Mesothelial cell of epicardium (in vitro differentiated cells): ENCODE measurements at regions not wholly inside any gene's neighbourhood (a gene's known extent, or its start where the extent isn't known, plus 50 kb on each side); places are given as distances from the start of the nearest gene placed in this dataset.

Source experiments
- DNase-seq, 2 experiments: peaks; one replicate each; pipeline ENCODE4 v3.0.0; 2021; ENCODE audit warnings: low spot score in 2 of 2; ENCODE audit not compliant: unreplicated experiment in 2 of 2
- H3K27ac Mint-ChIP-seq: 2 replicates; pipeline ENCODE4 v1.8.0; 2021; ENCODE audit warnings: mixed read lengths
- H3K27me3 Mint-ChIP-seq: 2 replicates; pipeline ENCODE4 v1.8.0; 2021; ENCODE audit warnings: low read depth, mixed read lengths
- H3K36me3 Mint-ChIP-seq: 2 replicates; pipeline ENCODE4 v1.8.0; 2021; ENCODE audit warnings: mixed read lengths
- H3K4me1 Mint-ChIP-seq: 2 replicates; pipeline ENCODE4 v1.8.0; 2021; ENCODE audit warnings: mixed read lengths
- H3K4me3 Mint-ChIP-seq: 2 replicates; pipeline ENCODE4 v1.8.0; 2021; ENCODE audit warnings: mild to moderate bottlenecking, moderate library complexity, mixed read lengths
- H3K9me3 Mint-ChIP-seq: 2 replicates; pipeline ENCODE4 v1.8.0; 2021; ENCODE audit warnings: mixed read lengths
- TF ChIP-seq, protein P1 (sequence below): fragments of 200-600 bp; sonication (generic); IDR thresholded peaks from one replicate; pipeline ENCODE4 v1.5.0; 2021; ENCODE audit warnings: antibody characterized with exemption; ENCODE audit not compliant: unreplicated experiment

DNA sequence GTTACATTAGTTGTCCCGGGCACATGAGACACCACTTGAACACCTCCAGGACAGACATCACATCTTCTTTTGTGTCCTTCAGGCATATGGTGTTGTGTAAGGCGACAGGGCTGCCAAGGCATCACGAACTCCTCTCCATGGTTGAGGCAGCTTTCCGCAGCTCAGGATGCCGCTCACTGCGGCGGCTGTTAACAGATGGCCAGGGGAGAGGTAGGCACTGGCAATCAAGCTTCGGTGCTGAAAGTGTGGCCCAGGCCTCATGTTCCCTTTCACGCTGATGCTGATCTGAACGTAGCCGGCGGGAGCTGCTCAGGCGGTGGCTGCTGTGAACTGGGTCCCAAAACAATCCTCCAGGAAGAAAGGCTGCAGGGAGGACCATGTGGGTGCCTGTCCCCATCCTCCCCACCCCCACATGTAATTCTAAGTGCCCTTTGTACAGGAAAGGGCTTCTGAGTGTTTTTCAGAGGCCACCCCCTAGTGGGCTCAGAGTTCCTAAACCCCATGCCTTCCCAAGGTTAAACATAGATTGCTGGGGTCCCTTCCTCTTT, 287.1 kb upstream of the AJAP1 start:
- no peaks in the 10 kb centered on the region for H3K4me1 Mint-ChIP-seq
- H3K4me3 Mint-ChIP-seq = no peak overlapping the region
- H3K36me3 Mint-ChIP-seq = no peaks in the 10 kb centered on the region
- no peak overlapping the region for H3K27ac Mint-ChIP-seq
- peaks cover 12% of the 10 kb centered on the region for H3K9me3 Mint-ChIP-seq
- H3K27me3 Mint-ChIP-seq = no peaks in the 10 kb centered on the region
- TF ChIP-seq, protein P1, sequence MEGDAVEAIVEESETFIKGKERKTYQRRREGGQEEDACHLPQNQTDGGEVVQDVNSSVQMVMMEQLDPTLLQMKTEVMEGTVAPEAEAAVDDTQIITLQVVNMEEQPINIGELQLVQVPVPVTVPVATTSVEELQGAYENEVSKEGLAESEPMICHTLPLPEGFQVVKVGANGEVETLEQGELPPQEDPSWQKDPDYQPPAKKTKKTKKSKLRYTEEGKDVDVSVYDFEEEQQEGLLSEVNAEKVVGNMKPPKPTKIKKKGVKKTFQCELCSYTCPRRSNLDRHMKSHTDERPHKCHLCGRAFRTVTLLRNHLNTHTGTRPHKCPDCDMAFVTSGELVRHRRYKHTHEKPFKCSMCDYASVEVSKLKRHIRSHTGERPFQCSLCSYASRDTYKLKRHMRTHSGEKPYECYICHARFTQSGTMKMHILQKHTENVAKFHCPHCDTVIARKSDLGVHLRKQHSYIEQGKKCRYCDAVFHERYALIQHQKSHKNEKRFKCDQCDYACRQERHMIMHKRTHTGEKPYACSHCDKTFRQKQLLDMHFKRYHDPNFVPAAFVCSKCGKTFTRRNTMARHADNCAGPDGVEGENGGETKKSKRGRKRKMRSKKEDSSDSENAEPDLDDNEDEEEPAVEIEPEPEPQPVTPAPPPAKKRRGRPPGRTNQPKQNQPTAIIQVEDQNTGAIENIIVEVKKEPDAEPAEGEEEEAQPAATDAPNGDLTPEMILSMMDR = no peak
- no peak for DNase-seq

GRCh38 chr1:4369335-4369734, 285.1 kb upstream of the AJAP1 start:
- H3K27me3 Mint-ChIP-seq = no peaks in the 10 kb centered on the region
- no peaks in the 10 kb centered on the region for H3K36me3 Mint-ChIP-seq
- peaks cover 23% of the 10 kb centered on the region for H3K9me3 Mint-ChIP-seq
- DNase-seq = no peak
- H3K4me1 Mint-ChIP-seq = no peaks in the 10 kb centered on the region
- H3K4me3 Mint-ChIP-seq = no peak overlapping the region
- TF ChIP-seq, protein P1 = no peak
- H3K27ac Mint-ChIP-seq = no peak overlapping the region

- H3K9me3 Mint-ChIP-seq = peaks cover 44% of the 10 kb centered on the region
- TF ChIP-seq, protein P1 = no peak
- no peaks in the 10 kb centered on the region for H3K4me1 Mint-ChIP-seq
- H3K27me3 Mint-ChIP-seq = no peaks in the 10 kb centered on the region
- no peaks in the 10 kb centered on the region for H3K36me3 Mint-ChIP-seq
- DNase-seq = no peak
- no peak overlapping the region for H3K4me3 Mint-ChIP-seq
- no peak overlapping the region for H3K27ac Mint-ChIP-seq
Observed at GRCh38 chr1:4371849-4372248, 282.6 kb upstream of the AJAP1 start.

DNA sequence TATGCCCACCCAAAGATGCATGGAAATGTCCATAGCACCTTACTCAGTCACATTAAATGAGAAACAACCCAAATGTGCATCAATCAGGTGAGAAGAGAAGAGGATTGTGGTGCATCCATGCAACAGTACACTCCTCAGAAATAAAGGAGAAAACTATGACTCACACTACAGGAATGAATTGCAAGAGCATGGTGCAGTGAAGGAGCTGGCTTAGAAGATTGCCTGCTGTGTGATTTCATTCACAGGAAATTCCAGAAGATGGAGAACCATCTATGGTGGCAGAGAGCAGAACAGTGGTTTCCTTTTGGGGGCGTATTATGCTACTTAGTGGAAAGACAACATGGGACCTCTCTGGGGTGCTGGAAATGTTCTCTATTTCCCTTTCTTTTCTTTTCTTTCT, 278.6 kb upstream of the AJAP1 start:
- H3K27me3 Mint-ChIP-seq = no peaks in the 10 kb centered on the region
- DNase-seq = no peak
- peaks cover 71% of the 10 kb centered on the region for H3K9me3 Mint-ChIP-seq
- no peaks in the 10 kb centered on the region for H3K36me3 Mint-ChIP-seq
- H3K4me1 Mint-ChIP-seq = no peaks in the 10 kb centered on the region
- TF ChIP-seq, protein P1 = no peak
- no peak overlapping the region for H3K27ac Mint-ChIP-seq
- no peak overlapping the region for H3K4me3 Mint-ChIP-seq

GRCh38 chr1:4379451-4380175, 274.8 kb upstream of the AJAP1 start:
- no peak overlapping the region for H3K27ac Mint-ChIP-seq
- H3K4me3 Mint-ChIP-seq = no peak overlapping the region
- no peaks in the 10 kb centered on the region for H3K4me1 Mint-ChIP-seq
- no peak for DNase-seq
- no peaks in the 10 kb centered on the region for H3K36me3 Mint-ChIP-seq
- no peaks in the 10 kb centered on the region for H3K27me3 Mint-ChIP-seq
- TF ChIP-seq, protein P1 = no peak
- peaks cover 78% of the 10 kb centered on the region for H3K9me3 Mint-ChIP-seq
